HG03135 (cell line): ENCODE measurements at regions not wholly inside any gene's neighbourhood (a gene's known extent, or its start where the extent isn't known, plus 50 kb on each side); places are given as distances from the start of the nearest gene placed in this dataset.
"Not testable (repeated sequence)": the region's sequence is repeated elsewhere in the genome, so short reads cannot be mapped to it uniquely, and the experiment has no call there.

ENCODE experiments used
- ATAC-seq: cut with Tn5 transposase; IDR thresholded peaks from one replicate; pipeline ENCODE4 v1.9.1; 2021; ENCODE audit warnings: mild to moderate bottlenecking, moderate library complexity; ENCODE audit not compliant: unreplicated experiment

DNA sequence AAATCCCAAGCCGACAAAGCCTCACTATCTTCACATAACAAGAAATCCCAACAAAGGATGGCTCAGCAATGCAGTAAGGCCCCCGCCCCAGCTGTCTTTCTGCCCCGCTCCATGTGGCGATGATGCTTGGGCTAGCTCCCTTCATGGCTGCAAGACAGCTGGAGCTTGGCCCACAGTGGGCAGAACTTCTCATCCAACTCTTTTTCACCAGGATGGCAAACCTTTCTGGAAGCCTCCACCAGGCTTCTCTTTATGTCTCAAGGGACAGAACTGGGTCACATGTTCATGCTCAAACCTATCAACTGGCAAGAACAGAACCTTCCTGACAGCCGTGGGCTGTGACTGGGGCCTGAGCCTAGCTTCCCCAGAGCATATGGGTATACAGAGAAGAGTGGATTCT lies 260.5 kb upstream of the MKLN1 start:
- ATAC-seq, result no peak

DNA sequence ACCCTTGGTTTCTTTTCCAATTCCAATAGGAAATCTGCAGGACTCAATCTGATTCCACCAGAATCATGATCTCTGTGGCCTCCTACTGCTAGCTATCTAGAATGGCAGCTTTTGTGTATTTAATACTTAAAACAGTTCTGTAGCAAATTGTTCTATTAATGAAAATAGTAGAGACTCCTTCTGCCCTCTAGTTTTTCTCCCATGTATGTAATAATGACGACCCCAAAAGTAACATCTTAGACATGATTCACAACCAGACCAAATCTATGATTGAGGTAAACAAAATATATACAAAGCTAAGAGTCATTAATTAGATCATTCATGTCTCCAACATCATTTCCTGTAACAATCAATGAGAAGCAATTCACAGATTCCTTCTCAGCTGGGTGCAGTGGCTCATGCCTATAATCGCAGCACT lies 259.1 kb upstream of the MKLN1 start:
- ATAC-seq, result no peak

DNA sequence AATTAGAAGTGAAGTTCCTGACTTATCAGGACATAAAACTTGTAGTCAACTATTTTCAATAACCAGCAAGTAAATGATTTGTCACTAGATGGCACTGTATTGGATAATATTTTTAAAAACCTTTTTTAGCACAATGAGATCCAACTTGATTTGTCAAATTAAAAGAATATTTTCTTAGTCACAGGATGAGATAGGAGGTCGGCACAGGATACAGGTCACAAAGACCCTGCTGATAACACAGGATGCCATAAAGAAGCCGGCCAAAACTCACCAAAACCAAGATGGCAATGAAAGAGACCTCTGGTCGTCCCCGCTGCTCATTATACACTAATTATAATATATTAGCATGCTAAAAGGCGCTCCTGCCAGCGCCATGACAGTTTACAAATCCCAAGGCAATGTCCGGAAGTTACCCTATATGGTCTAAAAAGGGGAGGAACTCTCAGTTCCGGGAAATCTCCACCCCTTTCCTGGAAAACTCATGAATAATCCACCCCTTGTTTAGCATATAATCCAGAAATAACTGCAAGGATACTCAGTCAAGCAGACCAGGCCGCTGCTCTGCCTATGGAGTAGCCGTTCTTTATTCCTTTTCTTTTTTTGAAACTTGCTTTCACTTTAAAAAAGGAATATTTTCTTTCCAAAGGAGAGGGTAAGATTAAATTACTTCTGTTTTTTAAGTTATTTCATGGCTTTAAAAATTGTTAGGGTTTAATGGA lies 255.7 kb upstream of the MKLN1 start:
- no peak for ATAC-seq

DNA sequence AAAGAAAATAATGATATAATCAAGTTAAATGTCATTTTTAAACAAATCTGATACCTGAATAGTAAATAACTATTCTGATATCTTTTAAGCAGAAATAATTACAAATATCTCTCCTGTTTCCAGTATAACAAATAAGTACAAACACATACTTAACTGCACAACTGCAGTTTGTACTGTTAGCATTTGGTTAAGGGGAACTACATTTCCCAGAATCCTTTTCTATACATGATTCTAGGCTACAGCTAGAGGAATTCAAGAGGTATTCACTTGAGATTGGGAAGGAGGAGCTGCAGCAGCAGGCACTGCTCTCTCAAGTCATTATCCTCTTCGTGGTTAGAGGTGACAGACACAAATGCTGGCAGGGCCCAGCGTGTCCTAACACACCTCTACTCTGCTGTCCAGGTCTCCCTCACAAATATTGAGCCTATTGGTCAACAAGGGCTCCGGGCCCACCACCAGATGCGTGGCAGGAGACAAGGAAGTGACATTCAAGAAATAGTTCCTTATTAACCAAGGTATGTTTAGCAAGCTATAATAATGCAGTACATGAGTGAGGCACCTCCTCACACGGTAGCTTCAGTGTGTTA lies 255.1 kb upstream of the MKLN1 start:
- no peak for ATAC-seq

DNA sequence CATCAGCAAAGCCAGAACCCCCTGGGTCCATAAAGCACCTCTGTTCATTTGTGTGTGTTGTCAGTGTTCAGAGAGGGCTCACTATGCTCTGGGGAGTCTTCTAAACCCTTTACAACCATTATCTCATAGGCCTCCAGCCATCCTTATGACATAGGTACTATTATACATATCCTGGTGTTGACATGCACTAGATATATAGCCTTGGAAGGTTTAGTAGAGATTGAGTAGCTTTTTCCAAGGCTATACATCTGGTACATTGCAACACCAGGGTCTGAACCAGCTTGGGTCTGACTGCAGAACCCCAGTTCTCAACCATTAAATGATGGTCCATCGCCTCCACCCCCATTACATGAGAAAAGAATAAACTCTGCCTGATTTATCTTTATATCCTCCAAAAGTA lies 253.6 kb upstream of the MKLN1 start:
- ATAC-seq, result no peak

DNA sequence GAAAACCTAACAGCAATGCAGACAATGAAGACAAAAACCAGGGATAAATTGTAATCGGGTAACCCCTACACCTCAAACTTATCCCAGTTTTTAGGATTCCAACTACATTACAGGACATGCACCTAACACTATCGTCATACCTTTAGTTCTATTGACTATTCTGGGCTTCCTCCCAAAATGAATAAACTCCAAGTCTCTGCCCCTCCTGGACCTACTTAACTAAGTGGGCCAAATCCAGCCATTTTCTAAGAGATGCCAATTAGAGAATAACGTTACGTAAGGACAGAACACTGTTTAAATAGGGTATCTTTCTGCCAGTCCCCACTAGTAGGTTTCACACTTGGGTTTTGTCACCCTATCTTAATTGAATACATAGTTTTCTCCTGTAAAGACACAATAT lies 253.1 kb upstream of the MKLN1 start:
- ATAC-seq, result no peak

DNA sequence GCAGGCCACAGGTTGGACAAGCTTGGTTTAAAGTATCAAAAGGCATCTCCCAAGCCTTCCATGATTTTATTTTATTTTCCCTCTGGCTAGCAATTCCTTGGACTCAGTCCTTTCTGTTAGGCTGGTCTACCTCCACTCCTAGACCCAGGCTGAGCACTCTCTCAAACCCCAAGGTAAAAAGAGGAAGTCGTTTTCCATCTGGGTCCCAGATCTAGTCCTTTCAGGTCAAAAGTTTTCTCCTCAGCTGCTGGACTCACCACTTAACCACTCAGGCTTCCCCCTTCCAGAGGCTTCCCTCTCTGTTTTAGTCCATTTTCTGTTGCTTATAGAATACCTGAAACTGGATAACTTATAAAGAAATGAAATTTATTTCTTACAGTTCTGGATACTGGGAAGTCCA lies 252.3 kb upstream of the MKLN1 start:
- no peak for ATAC-seq

DNA sequence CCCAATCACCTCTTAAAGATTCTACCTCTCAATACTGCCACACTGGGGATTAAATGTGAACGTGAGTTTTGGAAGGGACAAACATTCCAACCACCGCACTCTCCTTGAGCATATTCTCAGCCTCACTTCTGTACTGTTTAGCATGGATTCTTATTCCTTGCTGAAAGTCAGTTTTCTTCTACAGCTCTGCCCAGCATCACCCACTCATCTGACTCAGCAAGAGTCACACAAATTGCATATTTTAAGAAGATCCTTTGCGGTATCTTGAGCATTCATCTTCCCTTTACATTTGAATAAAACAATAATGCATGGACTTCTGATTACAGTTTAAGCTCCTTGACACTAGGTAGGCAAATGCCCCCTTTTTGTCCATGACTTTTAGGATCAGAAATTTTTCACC lies 251.6 kb upstream of the MKLN1 start:
- no peak for ATAC-seq

DNA sequence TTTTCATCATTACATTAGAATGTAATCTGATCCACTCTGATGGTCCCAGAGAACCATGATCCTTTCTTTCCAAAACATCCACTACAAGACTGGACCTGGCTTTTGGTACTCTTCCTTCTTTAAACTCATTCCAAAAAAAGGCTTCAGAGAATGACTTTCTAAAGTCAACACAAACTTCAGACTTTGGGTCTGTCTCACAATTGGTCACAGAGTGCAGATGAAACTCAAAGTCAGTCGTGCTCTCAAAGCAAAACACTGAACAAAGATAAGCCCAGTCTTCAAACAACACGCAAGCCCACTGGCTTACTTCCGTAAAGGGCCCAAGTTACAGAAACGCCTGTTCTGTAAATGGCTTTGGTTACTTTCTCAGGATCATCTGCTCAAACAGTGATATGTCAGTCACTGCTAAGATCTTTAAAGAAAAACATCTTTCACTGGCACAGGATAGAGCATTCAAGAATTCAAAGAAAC lies 250.9 kb upstream of the MKLN1 start:
- no peak for ATAC-seq

DNA sequence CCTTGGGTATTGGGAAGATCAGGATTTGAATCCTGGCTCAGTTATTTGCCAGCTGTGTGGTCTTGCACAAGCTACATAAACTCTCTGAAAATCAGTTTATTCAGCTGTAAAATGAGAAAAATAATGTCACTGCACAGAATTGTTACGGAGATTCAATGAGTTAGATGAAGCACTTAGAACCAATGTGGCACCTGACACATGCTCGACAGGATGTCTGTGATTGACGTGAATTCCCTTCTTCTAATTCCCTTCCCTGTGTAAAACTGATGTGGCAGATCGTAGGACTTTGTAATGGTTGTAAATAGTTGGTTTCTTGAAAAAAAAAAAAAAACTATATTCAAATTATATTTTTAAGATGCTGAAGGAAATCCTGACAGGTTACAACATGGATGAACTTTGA lies 249.9 kb upstream of the MKLN1 start:
- no peak for ATAC-seq

DNA sequence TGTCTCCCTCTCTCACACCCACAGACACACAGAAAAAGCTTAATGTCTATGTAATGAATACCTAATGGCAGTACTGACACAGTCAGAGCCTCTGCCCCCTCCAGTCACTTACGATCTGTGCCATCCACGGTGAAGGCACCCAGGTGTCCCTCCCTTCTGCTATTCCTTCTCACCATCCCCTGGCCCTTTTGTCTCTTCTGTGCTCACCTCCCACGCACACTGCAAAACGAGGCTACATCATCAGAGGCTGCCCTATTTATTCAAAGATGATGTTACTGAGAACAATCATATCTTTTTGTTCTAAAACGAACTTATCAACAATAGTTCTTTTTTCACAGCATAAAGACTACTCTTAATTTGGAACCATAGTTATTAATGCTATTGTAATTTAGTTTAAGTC lies 246.9 kb upstream of the MKLN1 start:
- ATAC-seq, result no peak

DNA sequence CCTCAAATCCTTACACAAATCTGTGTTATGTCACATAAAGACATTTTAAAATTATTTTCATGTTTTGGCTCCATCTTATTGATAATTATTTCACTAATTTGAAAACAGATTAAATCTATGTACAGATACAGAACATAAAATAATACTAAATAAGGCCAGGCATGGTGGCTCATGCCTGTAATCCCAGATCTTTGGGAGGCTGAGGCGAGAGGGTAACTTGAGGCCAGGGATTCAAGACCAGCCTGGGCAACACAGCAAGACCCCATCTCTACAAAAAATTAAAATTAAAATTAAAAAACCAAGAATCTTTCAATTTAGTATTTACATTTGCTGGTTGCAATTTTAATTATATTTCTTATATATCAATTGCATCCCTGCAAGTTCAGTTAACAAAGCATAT lies 246.4 kb upstream of the MKLN1 start:
- no peak for ATAC-seq

DNA sequence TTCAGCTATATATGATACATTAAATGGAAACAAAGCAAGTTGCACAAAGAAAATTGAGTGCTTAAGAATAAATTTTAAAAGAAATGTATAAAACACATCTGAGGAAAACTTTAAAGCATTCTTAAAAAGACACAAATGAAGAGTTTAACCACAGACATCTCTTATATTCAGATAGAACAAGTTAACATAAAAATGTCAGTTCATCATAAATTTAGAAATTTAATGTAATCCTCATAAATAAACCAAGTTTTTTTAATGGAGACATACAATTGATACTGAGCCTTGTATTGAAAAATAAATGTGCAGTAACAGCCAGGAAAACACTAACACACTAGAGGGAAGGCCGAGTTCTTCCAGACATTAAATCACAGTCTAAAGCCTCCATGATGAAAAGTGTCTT lies 243.9 kb upstream of the MKLN1 start:
- no peak for ATAC-seq

DNA sequence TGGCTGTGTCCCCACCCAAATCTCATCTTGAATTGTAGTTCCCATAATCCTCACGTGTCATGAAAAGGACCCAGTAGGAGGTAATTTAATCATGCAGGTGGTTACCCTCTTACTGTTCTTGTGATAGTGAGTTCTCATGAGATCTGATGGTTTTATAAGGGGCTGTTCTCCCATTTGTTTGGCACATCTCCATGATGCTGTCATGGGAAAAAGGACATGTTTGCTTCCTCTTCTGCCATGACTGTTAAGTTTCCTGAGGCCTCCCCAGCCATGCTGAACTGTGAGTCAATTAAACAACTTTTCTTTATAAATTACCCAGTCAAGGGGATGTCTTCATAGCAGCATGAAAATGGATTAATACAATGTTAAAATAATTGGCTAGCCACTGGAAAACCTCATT lies 243.3 kb upstream of the MKLN1 start:
- ATAC-seq, result not testable (repeated sequence)

DNA sequence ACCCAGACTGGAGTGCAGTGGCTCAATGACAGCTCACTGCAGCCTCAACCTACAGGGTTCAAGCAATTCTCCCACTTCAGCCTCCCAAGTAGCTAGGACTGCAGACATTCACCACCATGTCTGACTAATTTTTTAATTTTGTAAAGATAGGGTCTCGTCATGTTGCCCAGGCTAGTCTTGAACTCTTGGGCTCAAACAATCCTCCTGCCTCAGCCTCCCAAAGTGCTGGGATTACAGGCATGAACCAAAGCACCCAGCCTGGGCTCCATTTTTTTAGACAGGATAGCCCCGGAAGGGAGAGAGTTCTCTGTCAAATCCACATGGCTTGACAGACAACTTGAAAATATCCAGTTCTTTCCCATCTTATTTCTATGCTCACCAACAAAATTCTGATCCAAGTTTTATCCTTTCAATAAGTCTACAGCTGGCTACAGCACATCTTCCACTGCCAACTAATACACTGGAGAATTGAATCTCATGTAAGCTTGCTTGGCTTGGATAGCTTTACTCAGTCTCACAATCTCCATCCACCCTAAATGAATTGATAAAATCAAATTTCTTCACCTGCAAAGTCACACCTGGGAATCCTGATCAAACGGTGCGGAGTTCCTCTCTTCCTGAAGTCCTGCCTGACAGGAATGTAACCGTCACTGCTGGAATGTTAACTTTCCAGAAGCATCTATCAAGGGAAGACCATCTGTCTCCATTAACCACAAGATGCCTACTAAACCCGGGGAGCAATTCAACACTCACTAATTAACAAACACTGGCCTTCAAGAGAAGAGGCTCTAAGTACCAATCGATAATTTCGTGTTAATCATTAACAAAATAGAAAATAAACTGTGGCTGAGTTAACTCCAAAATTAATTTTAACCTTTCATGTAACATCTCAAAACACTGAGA lies 239.7 kb upstream of the MKLN1 start:
- no peak for ATAC-seq

DNA sequence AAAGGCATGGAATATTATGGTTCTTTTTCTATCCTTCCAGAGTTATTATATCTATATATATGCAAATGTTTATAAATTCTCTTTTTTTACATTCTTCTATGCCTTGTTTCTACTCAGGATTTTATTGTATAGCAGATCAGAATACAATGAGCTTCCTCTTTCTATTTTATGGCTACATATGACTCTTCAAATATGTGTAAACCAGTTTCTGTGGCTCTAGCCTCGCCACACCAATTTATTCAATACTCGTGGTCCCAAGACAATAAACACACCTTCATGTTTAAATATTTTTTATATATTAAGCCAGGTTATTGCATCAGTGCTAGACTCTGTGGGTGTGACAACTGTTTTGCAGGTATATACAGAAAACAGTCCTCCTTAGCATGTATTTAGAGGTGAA lies 237.5 kb upstream of the MKLN1 start:
- ATAC-seq, result no peak

DNA sequence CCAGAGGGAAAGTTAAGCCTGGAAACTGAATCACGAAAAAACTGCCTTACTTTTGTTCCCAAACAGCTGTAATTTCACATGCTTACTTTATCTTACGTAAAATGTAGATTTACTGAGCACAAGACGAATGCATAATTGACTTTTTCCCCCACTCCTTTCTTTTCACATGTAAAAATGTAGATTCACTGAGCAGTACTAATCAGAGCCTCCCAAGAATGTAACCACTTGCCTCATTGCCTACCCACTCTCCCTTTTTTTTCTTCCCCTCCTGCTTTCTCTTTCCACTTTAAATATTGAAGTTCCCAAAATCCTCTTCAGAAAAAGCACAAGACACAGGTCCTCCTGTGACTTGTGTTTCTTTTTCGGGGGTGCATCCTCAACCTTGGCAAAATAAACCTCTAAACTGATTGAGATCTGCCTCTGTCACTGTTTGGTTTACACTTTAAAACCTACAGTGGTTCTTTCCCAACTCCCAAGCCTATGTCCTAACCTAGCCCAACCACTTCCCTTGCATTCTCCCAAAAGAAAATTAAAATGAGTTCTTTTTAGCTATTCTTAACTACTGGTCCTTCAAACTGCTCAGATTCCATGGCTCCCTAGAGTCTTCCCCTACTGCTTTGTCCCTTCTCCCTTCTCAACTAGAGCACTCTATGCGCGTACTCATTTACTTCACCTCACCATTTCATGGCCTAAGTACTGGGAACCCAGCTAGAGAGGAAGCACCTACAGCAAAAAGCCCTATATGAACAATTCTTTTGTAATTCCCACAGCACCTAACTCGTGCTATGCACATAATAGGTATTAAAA lies 236.6 kb upstream of the MKLN1 start:
- ATAC-seq, result no peak

DNA sequence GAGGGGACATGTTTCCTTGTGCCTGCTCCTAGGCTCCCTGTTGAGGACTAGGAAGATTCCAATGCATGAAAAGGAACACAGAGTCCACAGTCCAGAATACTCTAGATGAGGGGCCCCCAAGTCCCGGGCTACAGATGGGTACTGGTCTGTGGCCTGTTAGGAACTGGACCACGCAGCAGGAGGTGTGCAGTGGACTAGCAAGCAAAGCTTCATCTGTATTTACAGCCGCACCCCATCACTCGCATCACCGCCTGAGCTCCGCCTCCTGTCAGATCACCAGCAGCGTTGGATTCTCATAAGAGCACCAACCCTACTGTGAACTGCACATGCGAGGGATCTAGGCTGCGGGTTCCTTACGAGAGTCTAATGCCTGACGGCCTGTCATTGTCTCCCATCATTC lies 233.0 kb upstream of the MKLN1 start:
- no peak for ATAC-seq

DNA sequence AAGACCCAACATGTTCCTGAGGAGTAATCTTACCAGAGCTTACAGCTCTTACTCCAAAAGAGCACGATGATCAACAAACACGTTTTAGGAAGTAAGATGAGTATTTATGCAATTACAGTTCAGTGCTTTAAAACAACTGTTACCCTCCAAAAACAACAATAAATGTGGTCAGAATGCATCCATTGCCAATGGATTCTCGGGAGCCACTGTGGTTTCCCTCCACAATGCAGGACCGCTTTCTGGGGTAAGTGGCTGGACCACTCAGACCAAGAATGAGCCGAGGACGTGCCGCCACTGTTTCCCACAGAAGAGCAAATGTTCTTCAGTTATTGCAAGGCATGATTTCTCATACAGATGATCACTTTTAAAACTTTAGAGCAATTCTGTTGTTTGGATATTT lies 232.3 kb upstream of the MKLN1 start:
- ATAC-seq, result no peak

DNA sequence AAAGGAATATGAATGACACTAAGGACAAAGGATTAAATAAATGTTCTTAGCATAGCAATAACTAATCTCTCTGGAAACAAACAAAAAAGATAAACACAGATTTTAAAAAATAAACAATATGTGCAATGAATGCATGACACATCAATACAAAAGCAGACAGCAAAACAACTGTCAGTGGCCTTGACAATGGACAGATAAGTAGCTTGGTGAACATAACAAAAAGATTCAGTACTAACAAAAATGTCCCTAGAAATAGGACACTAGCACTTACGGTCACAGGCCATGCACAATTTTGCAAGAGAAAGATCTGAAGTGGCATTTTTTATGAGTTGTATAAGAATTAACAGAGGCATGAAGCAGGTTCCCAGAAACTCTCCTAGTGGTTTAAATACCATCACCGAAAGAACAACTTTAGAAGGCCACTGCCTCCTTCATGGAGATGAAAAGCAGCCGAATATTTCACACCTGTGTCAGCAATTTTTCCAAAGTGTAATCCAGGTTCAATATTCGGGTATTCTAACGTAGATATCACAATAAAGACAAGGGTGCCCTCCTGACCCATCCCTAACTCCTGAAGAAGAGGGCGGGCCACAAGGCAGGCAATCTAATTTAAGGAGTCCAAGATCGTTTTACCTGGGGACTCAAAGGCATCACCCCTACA lies 231.3 kb upstream of the MKLN1 start:
- no peak for ATAC-seq
